Germinal center (tissue), 1 donor: ENCODE measurements at regions not wholly inside any gene's neighbourhood (a gene's known extent, or its start where the extent isn't known, plus 50 kb on each side); places are given as distances from the start of the nearest gene placed in this dataset.
"Not testable (repeated sequence)": the region's sequence is repeated elsewhere in the genome, so short reads cannot be mapped to it uniquely, and the experiment has no call there.

Experiments
- DNase-seq: peaks from one replicate; pipeline ENCODE4 v3.0.0; 2012; ENCODE audit warnings: mixed read lengths, low spot score

- no peak for DNase-seq
Observed at GRCh38 chr1:56148326-56149193, 430.8 kb downstream of the PLPP3 start.

GRCh38 chr1:56147459-56147858, 431.9 kb downstream of the PLPP3 start:
- no peak for DNase-seq

- no peak for DNase-seq
Observed at GRCh38 chr1:56147034-56147433, 432.3 kb downstream of the PLPP3 start.

- no peak for DNase-seq
Observed at GRCh38 chr1:56146449-56146848, 432.9 kb downstream of the PLPP3 start.

- no peak for DNase-seq
Observed at GRCh38 chr1:56145581-56145980, 433.8 kb downstream of the PLPP3 start.

- DNase-seq = no peak
Observed at GRCh38 chr1:56142301-56142700, 437.1 kb downstream of the PLPP3 start.

- DNase-seq = no peak
Observed at GRCh38 chr1:56139836-56140235, 439.5 kb downstream of the PLPP3 start.

- DNase-seq = no peak
Observed at GRCh38 chr1:56137521-56138505, 441.6 kb downstream of the PLPP3 start.

- DNase-seq = no peak
Observed at GRCh38 chr1:56137090-56137489, 442.3 kb downstream of the PLPP3 start.

- no peak for DNase-seq
Observed at GRCh38 chr1:56135864-56136147, 443.6 kb downstream of the PLPP3 start.

GRCh38 chr1:56135069-56135863, 444.1 kb downstream of the PLPP3 start:
- DNase-seq = no peak

GRCh38 chr1:56133522-56134472, 445.6 kb downstream of the PLPP3 start:
- no peak for DNase-seq

GRCh38 chr1:56132520-56132919, 446.8 kb downstream of the PLPP3 start:
- DNase-seq = no peak

GRCh38 chr1:56129837-56130236, 449.5 kb downstream of the PLPP3 start:
- no peak for DNase-seq

GRCh38 chr1:56125316-56125715, 454.0 kb downstream of the PLPP3 start:
- no peak for DNase-seq

- no peak for DNase-seq
Observed at GRCh38 chr1:56123826-56124225, 455.5 kb downstream of the PLPP3 start.

- no peak for DNase-seq
Observed at GRCh38 chr1:56123421-56123820, 455.9 kb downstream of the PLPP3 start.

GRCh38 chr1:56120021-56120420, 459.3 kb downstream of the PLPP3 start:
- DNase-seq = no peak

GRCh38 chr1:56118676-56119075, 460.7 kb downstream of the PLPP3 start:
- not testable (repeated sequence) for DNase-seq

GRCh38 chr1:56115701-56116100, 463.7 kb downstream of the PLPP3 start:
- DNase-seq = no peak

- no peak for DNase-seq
Observed at GRCh38 chr1:56113679-56114078, 465.7 kb downstream of the PLPP3 start.
